GM10248 (cell line): ENCODE measurements at regions not wholly inside any gene's neighbourhood (a gene's known extent, or its start where the extent isn't known, plus 50 kb on each side); places are given as distances from the start of the nearest gene placed in this dataset.

Experiments used
- CTCF ChIA-PET: fragments of 300-600 bp; sonication (Branson Sonifier 250); formaldehyde crosslinking; extraction: SDS; loops from one replicate; lab custom pipeline; 2021; ENCODE audit warnings: antibody characterized with exemption; lab: Yijun Ruan, JAX
- POLR2A ChIA-PET: fragments of 350-650 bp; sonication (Branson Sonifier 250); formaldehyde crosslinking; extraction: SDS; loops from one replicate; lab custom pipeline; 2020; ENCODE audit warnings: antibody characterized with exemption; lab: Yijun Ruan, JAX
- DNase-seq: peaks from one replicate; pipeline ENCODE4 v3.0.0; 2012; ENCODE audit errors: extremely low spot score
- TF ChIP-seq, protein P1 (sequence below): IDR thresholded peaks from 2 replicates; pipeline ENCODE4 v1.5.1; 2012; ENCODE audit warnings: mild to moderate bottlenecking, low read depth; ENCODE audit errors: extremely low read depth, missing control alignments, control extremely low read depth

- TF ChIP-seq, protein P1, sequence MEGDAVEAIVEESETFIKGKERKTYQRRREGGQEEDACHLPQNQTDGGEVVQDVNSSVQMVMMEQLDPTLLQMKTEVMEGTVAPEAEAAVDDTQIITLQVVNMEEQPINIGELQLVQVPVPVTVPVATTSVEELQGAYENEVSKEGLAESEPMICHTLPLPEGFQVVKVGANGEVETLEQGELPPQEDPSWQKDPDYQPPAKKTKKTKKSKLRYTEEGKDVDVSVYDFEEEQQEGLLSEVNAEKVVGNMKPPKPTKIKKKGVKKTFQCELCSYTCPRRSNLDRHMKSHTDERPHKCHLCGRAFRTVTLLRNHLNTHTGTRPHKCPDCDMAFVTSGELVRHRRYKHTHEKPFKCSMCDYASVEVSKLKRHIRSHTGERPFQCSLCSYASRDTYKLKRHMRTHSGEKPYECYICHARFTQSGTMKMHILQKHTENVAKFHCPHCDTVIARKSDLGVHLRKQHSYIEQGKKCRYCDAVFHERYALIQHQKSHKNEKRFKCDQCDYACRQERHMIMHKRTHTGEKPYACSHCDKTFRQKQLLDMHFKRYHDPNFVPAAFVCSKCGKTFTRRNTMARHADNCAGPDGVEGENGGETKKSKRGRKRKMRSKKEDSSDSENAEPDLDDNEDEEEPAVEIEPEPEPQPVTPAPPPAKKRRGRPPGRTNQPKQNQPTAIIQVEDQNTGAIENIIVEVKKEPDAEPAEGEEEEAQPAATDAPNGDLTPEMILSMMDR, result no peak
- POLR2A ChIA-PET, result no interaction called here
- CTCF ChIA-PET, result interaction anchor here (0.7 kb wide), 1 partner anchor 9 kb away, joined by 4 read pairs; no protein-coding TSS in a partner anchor
- no peak for DNase-seq
Measured at GRCh38 chr17:71320009-71320796, 800.6 kb upstream of the SOX9 start.

GRCh38 chr17:71325117-71325516 is 795.7 kb upstream of the SOX9 start:
- CTCF ChIA-PET, result no interaction called here
- no peak for DNase-seq
- POLR2A ChIA-PET, result no interaction called here
- TF ChIP-seq, protein P1, result no peak

DNA sequence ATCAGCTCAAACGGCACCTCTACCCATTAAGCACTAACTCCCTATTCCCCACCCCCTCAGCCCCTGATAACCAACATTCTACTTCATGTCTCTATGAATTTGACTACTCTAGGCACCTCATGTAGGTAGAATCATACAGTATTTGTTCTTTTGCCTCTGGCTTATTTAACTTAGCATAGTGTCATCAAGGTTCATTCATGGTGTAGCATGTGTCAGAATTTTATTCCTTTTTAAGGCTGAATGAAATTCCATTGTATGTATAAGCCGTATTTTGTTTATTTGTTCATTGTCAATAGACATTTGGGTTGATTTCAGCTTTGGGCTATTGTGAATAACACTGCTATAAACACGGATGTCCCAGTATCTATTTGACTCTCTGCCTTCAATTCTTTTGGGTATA is 794.9 kb upstream of the SOX9 start:
- CTCF ChIA-PET, result no interaction called here
- DNase-seq, result no peak
- POLR2A ChIA-PET, result no interaction called here
- TF ChIP-seq, protein P1, result no peak

DNA sequence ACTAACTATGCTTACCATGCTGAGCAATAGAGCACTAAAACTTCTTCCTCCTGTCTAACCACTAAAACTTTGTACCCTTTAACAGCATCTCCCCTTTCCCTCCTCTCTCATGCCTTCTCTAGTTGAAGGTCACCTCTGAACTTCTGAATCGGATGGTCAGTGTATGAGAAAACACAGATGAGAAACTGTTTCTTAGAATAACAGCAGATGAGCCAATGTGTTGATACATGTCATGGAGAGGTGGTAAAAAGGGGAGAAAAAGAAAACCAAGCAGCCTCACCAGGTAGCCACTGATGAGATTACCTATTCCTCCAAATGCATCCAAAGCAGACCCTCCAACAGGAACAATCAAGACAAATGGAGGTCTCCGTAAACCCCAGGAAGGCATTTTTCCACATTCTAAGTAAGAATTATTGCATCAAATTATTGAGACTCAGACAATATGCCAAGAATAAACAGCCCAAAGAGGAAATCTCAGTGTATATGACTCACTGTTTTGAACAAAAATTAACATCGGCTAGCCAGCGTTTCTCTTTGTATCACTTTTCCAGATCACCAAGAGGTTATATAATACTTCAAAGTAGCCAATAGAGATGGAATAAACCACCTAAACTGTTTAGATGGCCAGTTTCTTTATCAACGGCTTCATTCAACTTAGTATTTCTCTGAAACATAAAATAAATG is 793.3 kb upstream of the SOX9 start:
- ChIA-PET CTCF (no interaction called here), POLR2A (no interaction called here)
- TF ChIP-seq, protein P1, result no peak
- DNase-seq, result no peak

GRCh38 chr17:71329310-71330098 is 791.3 kb upstream of the SOX9 start:
- POLR2A ChIA-PET, result no interaction called here
- CTCF ChIA-PET, result interaction anchor here (1.1 kb wide), 1 partner anchor 9 kb away, joined by 4 read pairs; no protein-coding TSS in a partner anchor
- DNase-seq, result no peak
- TF ChIP-seq, protein P1, result no peak

DNA sequence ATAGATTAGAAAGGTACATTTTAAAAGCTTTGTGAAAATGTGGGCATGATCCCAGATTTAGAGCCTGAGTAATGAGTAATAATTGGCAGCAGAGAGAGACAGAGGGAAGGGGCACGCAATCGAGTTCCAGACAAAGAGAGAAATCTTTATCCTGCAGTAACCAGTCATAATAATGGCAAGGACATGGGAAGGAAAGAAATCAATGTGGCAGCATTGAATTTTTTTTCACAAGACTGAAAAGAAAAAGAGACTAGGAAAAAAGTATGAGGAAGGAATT is 790.8 kb upstream of the SOX9 start:
- CTCF ChIA-PET, result interaction anchor here (1.1 kb wide), 1 partner anchor 10 kb away, joined by 4 read pairs; no protein-coding TSS in a partner anchor

More for the DNA sequence above, 790.8 kb upstream of the SOX9 start:
- POLR2A ChIA-PET, result no interaction called here
- TF ChIP-seq, protein P1, result no peak
- no peak for DNase-seq
